WERI-Rb-1 (cell line): ENCODE measurements at regions not wholly inside any gene's neighbourhood (a gene's known extent, or its start where the extent isn't known, plus 50 kb on each side); places are given as distances from the start of the nearest gene placed in this dataset.

ENCODE experiments used
- DNase-seq: peaks from one replicate; pipeline ENCODE4 v3.0.0-alpha.2; 2020
- H3K27ac ChIP-seq: fragments of 250-450 bp; sonication (Bioruptor Pico); 2 replicates; pipeline ENCODE4 v1.5.1; 2020; ENCODE audit warnings: mild to moderate bottlenecking, moderate library complexity
- H3K27me3 ChIP-seq: fragments of 250-450 bp; sonication (Bioruptor Pico); 2 replicates; pipeline ENCODE4 v1.5.1; 2021; ENCODE audit warnings: mild to moderate bottlenecking, low read depth, moderate library complexity; ENCODE audit not compliant: insufficient read depth, severe bottlenecking
- H3K36me3 ChIP-seq: fragments of 250-450 bp; sonication (Bioruptor Pico); 2 replicates; pipeline ENCODE4 v1.5.1; 2020; ENCODE audit warnings: mild to moderate bottlenecking, moderate library complexity
- H3K4me3 ChIP-seq: 2 replicates; pipeline ENCODE4 v1.5.1; 2011; ENCODE audit warnings: low read depth, mild to moderate bottlenecking, control low read depth, low read length
- H3K9me3 ChIP-seq: fragments of 250-450 bp; sonication (Bioruptor Pico); 2 replicates; pipeline ENCODE4 v1.5.1; 2021; ENCODE audit warnings: mild to moderate bottlenecking, moderate library complexity; ENCODE audit not compliant: severe bottlenecking
- TF ChIP-seq, protein P1 (sequence below): IDR thresholded peaks from 2 replicates; pipeline ENCODE4 v1.5.1; 2011; ENCODE audit warnings: low read depth, mild to moderate bottlenecking, control low read depth, inconsistent platforms, low read length

DNA sequence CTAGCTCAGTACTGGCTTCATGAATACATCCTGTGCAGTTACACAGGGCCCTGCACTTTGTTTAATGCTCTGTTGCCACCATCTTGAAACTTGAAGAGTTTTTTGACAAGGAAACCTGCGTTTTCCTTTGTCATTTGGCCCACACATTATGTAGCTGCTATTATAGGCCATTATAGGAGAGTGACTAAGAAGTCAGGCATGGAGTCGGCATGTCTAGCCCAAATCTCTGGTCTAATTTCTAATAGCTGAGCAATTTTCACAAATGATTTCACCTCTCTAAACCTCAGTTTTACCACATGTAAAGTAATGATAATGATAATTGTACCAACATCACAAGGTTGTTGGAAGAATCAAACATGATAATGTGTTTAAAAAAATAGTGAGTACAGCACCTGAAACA lies 67.1 kb upstream of the MYLIP start:
- DNase-seq = no peak
- Histone ChIP-seq H3K9me3 (no peaks in the 10 kb centered on the region), H3K4me3 (no peak overlapping the region), H3K27ac (no peak overlapping the region), H3K27me3 (no peaks in the 10 kb centered on the region), H3K36me3 (no peaks in the 10 kb centered on the region)
- TF ChIP-seq, protein P1, sequence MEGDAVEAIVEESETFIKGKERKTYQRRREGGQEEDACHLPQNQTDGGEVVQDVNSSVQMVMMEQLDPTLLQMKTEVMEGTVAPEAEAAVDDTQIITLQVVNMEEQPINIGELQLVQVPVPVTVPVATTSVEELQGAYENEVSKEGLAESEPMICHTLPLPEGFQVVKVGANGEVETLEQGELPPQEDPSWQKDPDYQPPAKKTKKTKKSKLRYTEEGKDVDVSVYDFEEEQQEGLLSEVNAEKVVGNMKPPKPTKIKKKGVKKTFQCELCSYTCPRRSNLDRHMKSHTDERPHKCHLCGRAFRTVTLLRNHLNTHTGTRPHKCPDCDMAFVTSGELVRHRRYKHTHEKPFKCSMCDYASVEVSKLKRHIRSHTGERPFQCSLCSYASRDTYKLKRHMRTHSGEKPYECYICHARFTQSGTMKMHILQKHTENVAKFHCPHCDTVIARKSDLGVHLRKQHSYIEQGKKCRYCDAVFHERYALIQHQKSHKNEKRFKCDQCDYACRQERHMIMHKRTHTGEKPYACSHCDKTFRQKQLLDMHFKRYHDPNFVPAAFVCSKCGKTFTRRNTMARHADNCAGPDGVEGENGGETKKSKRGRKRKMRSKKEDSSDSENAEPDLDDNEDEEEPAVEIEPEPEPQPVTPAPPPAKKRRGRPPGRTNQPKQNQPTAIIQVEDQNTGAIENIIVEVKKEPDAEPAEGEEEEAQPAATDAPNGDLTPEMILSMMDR = no peak

DNA sequence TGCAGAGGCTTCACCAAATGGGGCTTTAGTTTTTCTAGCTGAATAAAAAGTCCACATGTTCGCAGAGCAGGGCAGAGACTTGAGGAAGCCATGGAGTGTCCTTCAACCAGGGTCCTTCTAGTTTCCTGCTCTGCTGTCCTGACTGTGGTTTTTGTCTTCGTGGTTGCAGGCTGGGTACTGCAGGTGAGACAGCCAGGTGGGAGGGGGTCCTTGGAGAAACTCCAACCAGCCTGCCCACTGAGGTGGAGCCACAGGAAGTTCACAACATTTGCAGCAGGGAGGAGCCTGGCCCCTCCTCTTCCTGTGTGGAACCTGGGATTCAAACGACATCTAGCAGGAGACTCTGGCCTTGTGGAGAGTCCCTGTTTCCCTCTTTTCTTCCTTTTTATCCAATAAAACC lies 68.8 kb upstream of the MYLIP start:
- H3K27ac ChIP-seq = no peak overlapping the region
- no peaks in the 10 kb centered on the region for H3K27me3 ChIP-seq
- H3K36me3 ChIP-seq = no peaks in the 10 kb centered on the region
- H3K9me3 ChIP-seq = no peaks in the 10 kb centered on the region
- TF ChIP-seq, protein P1 = no peak
- no peak overlapping the region for H3K4me3 ChIP-seq
- no peak for DNase-seq

GRCh38 chr6:16059496-16059895 lies 69.4 kb upstream of the MYLIP start:
- TF ChIP-seq, protein P1 = no peak
- H3K27ac ChIP-seq = no peak overlapping the region
- H3K36me3 ChIP-seq = no peaks in the 10 kb centered on the region
- H3K27me3 ChIP-seq = no peaks in the 10 kb centered on the region
- DNase-seq = no peak
- H3K9me3 ChIP-seq = no peaks in the 10 kb centered on the region
- no peak overlapping the region for H3K4me3 ChIP-seq

DNA sequence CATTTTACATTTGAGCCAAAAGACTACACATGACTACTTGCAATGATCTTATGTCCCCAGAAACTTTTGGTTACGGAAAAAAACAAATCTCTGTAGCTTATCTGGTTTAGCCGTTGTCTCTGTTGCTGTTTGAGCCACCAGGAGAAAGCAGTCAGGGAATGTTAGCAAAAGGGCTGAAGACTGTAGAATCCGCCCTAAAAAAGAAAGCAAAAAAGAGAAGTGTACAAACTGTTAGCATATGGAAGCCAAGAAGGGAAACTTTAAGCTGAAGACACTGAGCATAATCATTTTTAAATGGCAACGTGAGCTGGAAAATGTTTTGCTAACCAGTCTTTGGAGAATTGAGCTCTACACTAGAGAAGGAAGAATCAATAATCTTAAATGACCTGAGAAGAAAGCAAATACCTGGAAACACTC lies 69.9 kb upstream of the MYLIP start:
- Histone ChIP-seq H3K9me3 (no peaks in the 10 kb centered on the region), H3K27me3 (no peaks in the 10 kb centered on the region), H3K36me3 (no peaks in the 10 kb centered on the region), H3K4me3 (no peak overlapping the region), H3K27ac (no peak overlapping the region)
- DNase-seq = no peak
- TF ChIP-seq, protein P1 = no peak

GRCh38 chr6:16058201-16058928 lies 70.5 kb upstream of the MYLIP start:
- H3K36me3 ChIP-seq = no peaks in the 10 kb centered on the region
- TF ChIP-seq, protein P1 = no peak
- H3K27me3 ChIP-seq = no peaks in the 10 kb centered on the region
- peak; percentile 63 for DNase-seq
- no peak overlapping the region for H3K4me3 ChIP-seq
- H3K27ac ChIP-seq = no peak overlapping the region
- no peaks in the 10 kb centered on the region for H3K9me3 ChIP-seq

GRCh38 chr6:16057446-16057845 lies 71.4 kb upstream of the MYLIP start:
- H3K9me3 ChIP-seq = no peaks in the 10 kb centered on the region
- no peak overlapping the region for H3K4me3 ChIP-seq
- no peak overlapping the region for H3K27ac ChIP-seq
- H3K27me3 ChIP-seq = no peaks in the 10 kb centered on the region
- DNase-seq = no peak
- TF ChIP-seq, protein P1 = no peak
- no peaks in the 10 kb centered on the region for H3K36me3 ChIP-seq
